PC-3 (cell line): ENCODE measurements at regions not wholly inside any gene's neighbourhood (a gene's known extent, or its start where the extent isn't known, plus 50 kb on each side); places are given as distances from the start of the nearest gene placed in this dataset.

Experiments used
- ATAC-seq: fragments of 200-7000 bp; cut with Tn5 transposase; 2 replicates; pipeline ENCODE4 v1.9.1; 2020; ENCODE audit warnings: mild to moderate bottlenecking, moderate library complexity
- BruUV-seq: library from RNA; stranded (reverse); fragments of 400-500 nt; replicated peaks from 2 replicates; lab custom pipeline; 2021; lab: Mats Ljungman, UMichigan
- CTCF ChIA-PET: fragments of 300-600 bp; sonication (Branson Sonifier 250); formaldehyde crosslinking; loops from one replicate; lab custom pipeline; 2022; ENCODE audit warnings: antibody characterized with exemption; lab: Charles Lee
- POLR2A ChIA-PET: fragments of 300-600 bp; sonication (Branson Sonifier 250); formaldehyde crosslinking; loops from one replicate; lab custom pipeline; 2022; ENCODE audit warnings: antibody characterized with exemption; ENCODE audit not compliant: unreplicated experiment; lab: Charles Lee
- DNase-seq: peaks from one replicate; pipeline ENCODE4 v3.0.0-alpha.2; 2015
- H2AFZ ChIP-seq: fragments of 300-600 bp; sonication (generic); 2 replicates; pipeline ENCODE4 v1.6.0; 2016; ENCODE audit warnings: antibody characterized with exemption, low read length
- H3F3A ChIP-seq: fragments of 300-600 bp; sonication (generic); one replicate; pipeline ENCODE4 v1.6.0; 2017; ENCODE audit warnings: antibody characterized with exemption, low read length, control low read depth, mild to moderate bottlenecking; ENCODE audit not compliant: unreplicated experiment
- H3K27ac ChIP-seq: fragments of 300-600 bp; sonication (generic); 2 replicates; pipeline ENCODE4 v1.5.1; 2016; ENCODE audit warnings: mild to moderate bottlenecking, low read length
- H3K27me3 ChIP-seq: fragments of 300-600 bp; sonication (generic); 2 replicates; pipeline ENCODE4 v1.6.1; 2016; ENCODE audit warnings: low read length, mixed read lengths
- H3K36me3 ChIP-seq: fragments of 300-600 bp; sonication (generic); 2 replicates; pipeline ENCODE4 v1.6.1; 2016; ENCODE audit warnings: low read depth, mixed run types, low read length, mixed read lengths
- H3K4me1 ChIP-seq: fragments of 300-600 bp; sonication (generic); 2 replicates; pipeline ENCODE4 v1.5.1; 2016; ENCODE audit warnings: low read length; ENCODE audit not compliant: insufficient read depth
- H3K4me2 ChIP-seq: fragments of 300-600 bp; sonication (generic); 2 replicates; pipeline ENCODE4 v1.6.0; 2016; ENCODE audit warnings: low read length
- H3K4me3 ChIP-seq: fragments of 300-600 bp; sonication (generic); 2 replicates; pipeline ENCODE4 v1.5.1; 2016; ENCODE audit warnings: mild to moderate bottlenecking, low read length, mixed read lengths
- H3K79me2 ChIP-seq: fragments of 300-600 bp; sonication (generic); 2 replicates; pipeline ENCODE4 v1.6.1; 2017; ENCODE audit warnings: low read length, mixed read lengths
- H3K9ac ChIP-seq: fragments of 300-600 bp; sonication (generic); 2 replicates; pipeline ENCODE4 v1.6.0; 2016; ENCODE audit warnings: mild to moderate bottlenecking, low read length
- H3K9me2 ChIP-seq: fragments of 300-600 bp; sonication (generic); replicated peaks from 2 replicates; pipeline ENCODE4 v1.6.1; 2016; ENCODE audit warnings: mixed run types, low read length, mixed read lengths
- H3K9me3 ChIP-seq: fragments of 300-600 bp; sonication (generic); 2 replicates; pipeline ENCODE4 v1.6.1; 2016; ENCODE audit warnings: low read length, mixed read lengths
- H4K20me1 ChIP-seq: fragments of 300-600 bp; sonication (generic); 2 replicates; pipeline ENCODE4 v1.6.1; 2016; ENCODE audit warnings: low read length, mixed read lengths
- CTCF ChIP-seq: fragments of 300-600 bp; sonication (generic); conservative IDR thresholded peaks from 2 replicates; pipeline ENCODE4 v1.5.1; 2017; ENCODE audit warnings: antibody characterized with exemption, low read depth, mild to moderate bottlenecking, low read length
- EZH2 ChIP-seq: fragments of 300-600 bp; sonication (generic); IDR thresholded peaks from one replicate; pipeline ENCODE4 v1.6.1; 2017; ENCODE audit warnings: antibody characterized with exemption, mild to moderate bottlenecking, low read length; ENCODE audit not compliant: unreplicated experiment
- EZH2phosphoT487 ChIP-seq: fragments of 300-600 bp; sonication (generic); IDR thresholded peaks from 2 replicates; pipeline ENCODE4 v1.6.1; 2018; ENCODE audit warnings: mild to moderate bottlenecking, antibody characterized with exemption, low read length, borderline replicate concordance
- intact Hi-C: fragments of 100-400 bp; cut with micrococcal nuclease; formaldehyde crosslinking; loops from 2 replicates; pipeline ENCODE4 v1.9.0; 2023

GRCh38 chrX:69289046-69289792 is 124.0 kb upstream of the PJA1 start:
- Histone ChIP-seq H3K27me3 (no peaks in the 10 kb centered on the region), H3K36me3 (no peaks in the 10 kb centered on the region), H2AFZ (no peak overlapping the region), H3K27ac (no peak overlapping the region), H3K4me2 (no peak overlapping the region), H3K4me3 (no peak overlapping the region), H3K9ac (no peak overlapping the region), H3K9me2 (no peaks in the 10 kb centered on the region), H3F3A (no peaks in the 10 kb centered on the region), H3K4me1 (no peaks in the 10 kb centered on the region), H3K79me2 (no peaks in the 10 kb centered on the region), H4K20me1 (no peaks in the 10 kb centered on the region), H3K9me3 (no peaks in the 10 kb centered on the region)
- ChIA-PET POLR2A (no interaction called here), CTCF (no interaction called here)
- BruUV-seq, result no TSS peak
- intact Hi-C loops, result no loop called here
- ATAC-seq (no peak), DNase-seq (no peak)
- TF ChIP-seq EZH2, result no peak
- TF ChIP-seq CTCF, result no peak
- TF ChIP-seq EZH2phosphoT487, result no peak

GRCh38 chrX:69287095-69287494 is 121.8 kb upstream of the PJA1 start:
- H3K36me3 ChIP-seq, result no peaks in the 10 kb centered on the region
- H3K9ac ChIP-seq, result no peak overlapping the region
- ChIA-PET CTCF (no interaction called here), POLR2A (no interaction called here)
- no peaks in the 10 kb centered on the region for H3K9me3 ChIP-seq
- H3K27ac ChIP-seq, result no peak overlapping the region
- BruUV-seq, result no TSS peak
- no peaks in the 10 kb centered on the region for H3K9me2 ChIP-seq
- no peaks in the 10 kb centered on the region for H3K4me1 ChIP-seq
- no peak for DNase-seq
- H3F3A ChIP-seq, result no peaks in the 10 kb centered on the region
- H3K4me3 ChIP-seq, result no peak overlapping the region
- no peak overlapping the region for H2AFZ ChIP-seq
- ATAC-seq, result no peak
- TF ChIP-seq CTCF, result no peak
- TF ChIP-seq EZH2phosphoT487, result no peak
- no peak for TF ChIP-seq EZH2
- H4K20me1 ChIP-seq, result no peaks in the 10 kb centered on the region
- no peaks in the 10 kb centered on the region for H3K27me3 ChIP-seq
- no peaks in the 10 kb centered on the region for H3K79me2 ChIP-seq
- H3K4me2 ChIP-seq, result no peak overlapping the region
- intact Hi-C loops, result no loop called here

GRCh38 chrX:69286565-69286906 is 121.3 kb upstream of the PJA1 start:
- H3K27me3 ChIP-seq, result no peaks in the 10 kb centered on the region
- H2AFZ ChIP-seq, result no peak overlapping the region
- DNase-seq (no peak), ATAC-seq (no peak)
- H3K4me2 ChIP-seq, result no peak overlapping the region
- no TSS peak for BruUV-seq
- H3K9me3 ChIP-seq, result no peaks in the 10 kb centered on the region
- no peaks in the 10 kb centered on the region for H3K36me3 ChIP-seq
- H3F3A ChIP-seq, result no peaks in the 10 kb centered on the region
- ChIA-PET CTCF (no interaction called here), POLR2A (no interaction called here)
- no peaks in the 10 kb centered on the region for H3K9me2 ChIP-seq
- H3K27ac ChIP-seq, result no peak overlapping the region
- intact Hi-C loops, result loop anchor here (1.0 kb wide), 2 partner anchors 152 to 464 kb away; no protein-coding TSS in a partner anchor
- no peak overlapping the region for H3K9ac ChIP-seq
- H4K20me1 ChIP-seq, result no peaks in the 10 kb centered on the region
- H3K4me3 ChIP-seq, result no peak overlapping the region
- H3K79me2 ChIP-seq, result no peaks in the 10 kb centered on the region
- TF ChIP-seq EZH2 (no peak), CTCF (no peak), EZH2phosphoT487 (no peak)
- no peaks in the 10 kb centered on the region for H3K4me1 ChIP-seq
